Stimulated activated naive CD4-positive, alpha-beta T cell (primary cell): ENCODE measurements at regions not wholly inside any gene's neighbourhood (a gene's known extent, or its start where the extent isn't known, plus 50 kb on each side); places are given as distances from the start of the nearest gene placed in this dataset.

Experiments used
- DNase-seq, 6 experiments: peaks; one replicate each; lab custom pipeline; 2025; lab: John Stamatoyannopoulos, UW

DNA sequence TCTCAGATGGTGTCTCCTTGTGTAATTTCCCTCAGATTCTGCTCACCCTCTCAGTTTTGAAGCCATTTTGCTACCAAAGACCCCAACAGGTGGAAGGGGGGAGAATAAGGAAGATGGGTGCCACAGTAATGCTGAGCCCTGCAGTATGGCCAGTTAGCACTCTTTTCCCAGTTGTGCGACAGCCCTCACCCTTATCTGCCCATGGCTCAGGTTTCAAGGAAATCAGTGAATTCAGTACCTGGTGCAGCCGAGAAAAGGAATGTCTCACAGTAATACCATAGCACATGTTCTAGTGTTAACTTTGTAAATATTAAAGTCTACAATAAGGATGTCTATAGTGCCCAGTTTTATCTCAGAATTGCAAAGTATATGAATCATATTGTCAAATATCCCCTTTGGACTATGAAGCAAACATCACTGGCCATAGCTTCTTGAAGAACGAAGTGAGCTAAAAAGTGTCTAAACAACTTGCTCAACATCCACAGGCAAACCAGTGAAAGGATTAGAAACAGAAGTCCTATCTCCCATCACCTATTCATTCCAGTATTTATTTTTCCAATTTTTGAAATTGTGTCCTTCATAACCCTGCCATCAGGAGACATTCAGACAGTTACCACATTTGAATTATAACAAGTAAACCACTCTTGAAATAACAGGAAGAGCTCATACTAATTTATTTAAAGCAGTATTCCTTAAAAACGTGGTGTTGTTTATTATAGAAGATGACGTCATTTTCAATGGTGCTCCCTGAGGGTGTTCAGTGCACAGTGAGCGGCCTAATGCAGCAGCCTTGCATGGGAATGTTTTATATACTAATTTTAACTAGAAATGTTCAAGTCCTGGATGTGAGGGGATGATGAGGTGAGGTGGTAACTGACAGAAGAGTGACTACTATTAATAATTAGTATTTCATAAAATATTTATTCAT is 366.2 kb downstream of the TFAP2A start:
- no peak for DNase-seq

DNA sequence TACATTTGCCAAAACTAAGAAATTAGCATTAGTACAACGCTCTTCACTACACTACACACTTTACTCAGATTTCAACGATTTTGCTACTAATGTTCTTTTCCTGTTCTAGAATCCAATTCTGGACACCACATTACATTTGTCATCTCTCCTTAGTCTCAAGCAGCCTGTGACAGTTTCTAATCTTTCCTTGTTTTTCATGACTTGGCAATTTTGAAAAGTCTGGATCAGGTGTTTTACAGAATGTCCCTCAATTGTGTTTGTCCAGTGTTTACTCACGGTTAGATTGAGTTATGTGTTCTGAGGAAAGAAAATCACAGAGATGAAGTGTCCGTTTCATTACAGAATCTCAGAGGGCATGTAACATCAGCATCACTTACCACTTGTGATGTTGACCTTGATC is 372.6 kb downstream of the TFAP2A start:
- no peak for DNase-seq

DNA sequence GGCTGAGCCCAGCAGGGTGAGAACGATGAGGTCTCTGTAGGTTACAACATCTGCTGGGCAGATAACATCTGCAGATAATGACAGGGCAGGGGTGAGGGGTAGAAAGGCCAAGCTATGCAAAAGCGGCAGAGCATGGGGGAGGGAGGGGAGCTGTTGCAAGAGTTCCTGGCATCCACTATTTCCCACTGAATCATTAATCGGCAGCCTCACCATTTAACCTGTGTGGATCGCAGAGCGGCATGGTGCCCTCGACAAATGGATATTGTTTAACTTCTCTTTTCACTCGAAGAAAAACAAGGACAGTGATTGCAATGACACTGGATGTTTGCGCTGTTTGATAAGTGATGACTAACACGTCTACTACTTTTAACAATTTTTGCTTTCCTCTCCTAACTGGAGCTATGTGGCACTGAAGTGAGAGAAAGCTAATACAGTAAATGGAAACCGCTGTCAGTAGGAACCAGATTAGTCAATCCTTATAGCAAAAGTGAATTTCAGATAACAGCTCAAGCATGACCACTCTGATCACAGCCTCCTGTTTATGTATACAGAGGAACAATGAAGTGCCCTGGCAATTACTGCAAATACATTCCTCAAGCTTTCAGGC is 381.5 kb downstream of the TFAP2A start:
- DNase-seq: no peak

DNA sequence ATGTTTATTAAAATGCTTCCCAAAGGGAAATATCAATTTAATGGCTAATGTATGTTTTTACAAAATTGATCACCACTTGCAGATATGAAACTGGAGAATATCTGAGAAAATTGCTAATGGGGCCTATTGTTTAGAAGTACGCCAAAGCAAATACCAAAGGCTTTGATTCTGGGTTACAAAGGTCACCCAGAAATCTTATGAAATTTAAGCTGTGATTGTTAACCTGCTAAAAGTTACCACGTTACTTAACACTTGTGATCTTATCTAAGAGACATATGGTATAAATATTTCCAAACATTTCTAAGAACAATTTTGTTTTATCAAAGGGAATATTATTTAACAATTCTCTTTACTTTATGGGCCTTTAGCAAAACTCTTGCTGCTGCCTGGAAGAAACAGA is 383.3 kb downstream of the TFAP2A start:
- no peak for DNase-seq

DNA sequence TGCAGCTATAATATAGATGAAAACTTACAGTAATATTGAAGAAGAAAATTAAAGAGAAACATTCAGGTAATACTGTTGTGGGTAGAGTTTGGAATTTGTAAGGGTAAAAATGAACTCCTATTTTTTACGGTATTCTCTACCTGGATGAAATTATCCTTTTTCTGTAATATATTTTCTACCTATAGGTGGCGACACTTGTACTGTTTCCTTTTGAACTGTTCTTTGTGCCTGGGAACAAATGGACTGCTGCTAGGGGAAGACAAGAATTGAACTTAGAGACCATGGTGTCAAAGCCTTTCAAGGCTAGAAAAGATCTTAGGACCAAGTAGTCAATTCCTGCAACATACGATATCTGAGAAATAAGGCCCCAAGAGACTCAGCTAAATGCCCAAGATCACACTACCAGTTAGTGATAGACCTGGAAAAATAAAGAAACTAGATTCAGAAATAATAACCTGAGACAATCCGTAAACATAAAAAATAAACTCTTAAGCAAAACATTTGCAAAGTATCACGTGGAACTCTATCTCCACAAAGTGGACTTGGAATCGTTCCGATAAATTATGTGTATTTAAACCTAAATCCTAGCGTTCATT is 383.8 kb downstream of the TFAP2A start:
- no peak for DNase-seq

DNA sequence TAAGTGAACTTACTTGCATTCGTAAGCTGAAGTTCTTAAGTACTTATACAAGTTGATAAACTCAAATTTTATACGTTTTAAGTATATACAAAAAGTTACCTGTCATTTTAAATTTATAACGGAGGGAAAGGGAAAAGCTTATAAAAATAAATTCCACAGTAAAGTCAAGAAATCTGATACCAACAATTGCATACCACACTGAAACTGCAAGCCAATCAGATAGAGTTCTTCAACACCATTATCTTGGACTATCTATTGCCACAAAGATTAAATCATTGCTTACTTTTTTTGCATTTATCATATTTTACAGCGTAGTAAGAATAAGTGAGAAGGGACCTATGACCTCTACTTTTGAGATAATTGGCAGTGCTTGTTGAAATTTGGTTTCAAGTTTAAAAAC is 386.7 kb downstream of the TFAP2A start:
- no peak for DNase-seq

DNA sequence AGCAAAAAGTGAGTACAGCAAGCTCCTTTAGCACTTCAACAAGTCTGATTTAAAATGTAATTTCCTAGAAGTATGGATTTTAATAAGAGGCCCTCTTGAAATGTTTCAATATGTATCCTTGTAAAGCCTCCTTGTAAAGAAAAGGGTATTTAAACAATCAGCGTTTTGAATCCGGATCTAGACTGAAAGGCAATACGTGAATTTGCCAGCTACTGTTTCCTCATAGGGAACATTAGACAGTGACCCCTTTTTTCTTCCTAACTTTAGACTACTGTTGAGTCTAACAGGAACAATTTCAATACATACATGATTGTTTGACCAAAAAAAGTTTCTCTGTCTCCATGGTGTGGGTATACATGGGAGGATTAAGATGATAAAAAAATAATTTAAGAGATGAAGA is 395.0 kb downstream of the TFAP2A start:
- DNase-seq: no peak

DNA sequence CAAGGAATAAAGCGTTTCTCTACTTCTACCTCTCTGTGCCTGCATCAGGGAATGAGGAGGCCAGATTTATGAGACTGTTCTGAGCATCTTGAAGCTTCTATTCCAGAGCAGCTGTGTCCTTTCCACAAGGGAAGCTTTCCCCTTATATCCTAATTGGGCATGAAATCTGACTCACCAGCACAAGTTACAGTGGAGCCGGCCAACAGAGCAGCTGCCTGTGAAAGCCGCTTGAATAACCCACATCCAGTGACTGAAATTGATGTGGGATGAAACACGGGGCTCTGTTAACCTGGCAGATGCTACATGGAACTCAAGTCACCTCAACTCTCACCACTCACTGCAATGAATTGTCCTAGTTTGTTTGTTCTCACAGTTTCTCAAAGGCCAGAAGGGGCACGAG is 400.3 kb downstream of the TFAP2A start:
- no peak for DNase-seq

DNA sequence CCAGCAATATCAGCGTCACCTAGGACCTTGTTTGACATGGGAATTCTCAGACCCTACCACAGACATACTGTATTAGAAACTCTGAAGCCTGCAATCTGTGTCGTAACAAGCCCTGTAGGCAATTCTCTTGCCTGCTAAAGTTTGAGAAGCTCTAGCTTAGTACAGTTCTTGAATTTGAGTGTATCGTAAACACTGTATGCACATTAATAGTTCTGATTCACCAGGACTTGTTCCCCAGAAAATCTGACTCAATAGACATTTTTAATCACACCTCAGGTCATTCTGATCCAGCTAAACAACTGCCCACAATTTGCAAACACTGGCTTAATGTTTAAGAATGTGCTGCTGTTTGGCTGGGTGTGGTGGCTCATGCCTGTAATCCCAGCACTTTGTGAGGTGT is 414.3 kb downstream of the TFAP2A start:
- DNase-seq: no peak

DNA sequence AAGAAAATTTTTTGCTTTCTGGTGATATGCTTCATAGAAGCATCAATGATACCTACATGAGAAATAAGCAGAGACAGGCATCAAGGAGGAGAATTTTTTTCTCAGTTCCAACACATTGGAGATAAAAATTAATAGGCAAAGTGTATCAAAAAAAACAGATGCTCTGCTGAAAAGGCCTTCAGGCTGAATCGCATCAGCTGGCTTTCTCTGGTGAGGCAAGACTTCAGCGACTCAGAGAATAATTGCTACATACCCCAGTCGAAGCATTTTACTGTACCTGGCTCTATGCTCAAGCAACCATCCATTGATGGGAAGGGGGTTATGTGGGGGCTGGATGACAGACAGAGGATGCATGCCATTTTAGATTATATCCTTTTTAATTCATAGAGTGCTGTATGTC is 415.1 kb downstream of the TFAP2A start:
- no peak for DNase-seq

DNA sequence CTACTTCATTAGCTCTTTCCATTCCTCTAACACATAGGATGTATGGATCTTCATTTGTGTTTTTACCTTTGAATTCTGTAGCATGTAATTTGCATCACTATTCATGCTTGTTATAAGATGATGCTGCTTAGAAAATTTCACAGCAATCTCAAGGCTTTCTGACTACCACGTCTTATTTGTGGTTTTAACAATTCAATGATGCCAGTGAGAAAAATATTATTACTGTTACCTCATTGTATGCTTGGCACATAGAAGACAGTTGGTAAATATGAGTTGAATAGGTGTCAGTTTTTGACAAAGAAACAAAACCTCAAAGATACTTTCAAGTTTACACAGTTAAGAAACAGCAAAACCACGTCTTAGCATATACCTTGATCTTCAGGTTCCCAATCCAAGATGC is 428.6 kb downstream of the TFAP2A start:
- DNase-seq: no peak

DNA sequence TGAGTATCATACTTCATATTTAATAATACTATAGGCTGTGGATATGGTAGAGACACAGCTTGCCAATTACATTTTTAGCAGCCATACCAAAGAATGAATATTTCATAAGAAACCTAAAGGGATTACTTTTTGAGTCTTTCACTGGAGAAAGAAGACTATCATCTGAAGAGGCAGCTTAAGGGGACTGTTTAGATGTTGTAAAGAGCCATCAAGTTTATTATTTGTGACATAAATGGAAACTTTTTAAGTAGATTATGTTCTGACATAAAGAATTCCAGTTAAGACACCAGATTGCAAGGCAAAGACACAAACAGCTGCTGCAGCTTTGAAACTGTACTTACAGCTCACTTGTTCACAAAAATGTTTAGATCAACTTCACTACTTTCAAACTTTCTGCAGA is 429.4 kb downstream of the TFAP2A start:
- DNase-seq: no peak

DNA sequence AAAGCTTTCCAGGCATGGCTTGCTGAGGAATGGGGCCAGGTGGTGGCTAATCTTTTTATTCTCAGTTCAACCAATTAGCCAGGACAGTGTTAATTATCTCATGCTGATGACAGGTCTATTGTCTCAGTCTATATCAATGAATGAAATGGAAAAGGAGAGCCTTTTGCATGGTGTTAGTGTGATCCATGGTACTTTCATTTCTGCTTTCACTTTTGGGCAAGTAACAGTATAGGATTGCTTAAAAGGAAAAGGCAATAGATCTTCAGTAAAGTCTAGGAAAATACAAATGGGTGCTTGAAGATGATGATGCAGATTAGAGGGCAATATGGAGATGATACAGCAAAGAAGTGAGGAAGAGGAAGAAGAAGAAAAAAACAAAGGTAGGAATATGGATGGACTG is 430.3 kb downstream of the TFAP2A start:
- no peak for DNase-seq

DNA sequence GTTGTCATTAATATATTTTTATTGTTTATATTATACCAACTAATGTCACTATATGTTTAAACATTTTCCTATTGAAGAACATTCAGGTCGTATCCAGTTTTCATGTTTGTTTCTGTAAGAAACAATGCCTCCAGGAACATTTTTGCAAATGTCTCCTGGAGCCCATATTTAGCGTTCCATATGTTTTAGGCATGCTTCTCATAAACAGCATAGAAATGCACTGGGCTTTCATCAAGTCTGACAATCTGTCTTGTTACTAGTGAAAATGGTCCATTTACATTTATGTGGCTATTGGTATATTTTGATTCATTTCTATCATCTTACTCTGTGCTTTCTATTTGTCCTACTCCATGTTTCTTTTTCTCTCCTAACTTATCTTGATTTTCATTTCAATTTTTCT is 431.7 kb downstream of the TFAP2A start:
- DNase-seq: no peak

DNA sequence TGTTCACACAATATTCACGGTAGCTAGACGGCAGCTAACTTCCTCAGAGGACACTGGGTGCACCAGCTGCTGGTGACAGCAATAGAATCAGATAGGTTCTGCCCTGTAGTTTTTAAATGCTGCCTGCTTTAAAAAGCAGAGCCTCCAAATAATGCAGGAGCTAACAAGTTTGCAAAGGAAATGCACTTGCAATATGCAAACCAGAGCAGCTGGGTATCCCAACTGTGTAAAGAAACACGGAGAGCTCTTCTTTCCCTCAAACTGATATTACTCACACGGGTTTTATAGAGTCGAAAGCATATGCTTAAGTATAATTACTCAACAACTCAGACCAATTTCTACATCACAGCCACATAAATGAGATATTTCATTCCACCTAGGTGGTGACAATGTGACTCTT is 432.7 kb downstream of the TFAP2A start:
- no peak for DNase-seq

DNA sequence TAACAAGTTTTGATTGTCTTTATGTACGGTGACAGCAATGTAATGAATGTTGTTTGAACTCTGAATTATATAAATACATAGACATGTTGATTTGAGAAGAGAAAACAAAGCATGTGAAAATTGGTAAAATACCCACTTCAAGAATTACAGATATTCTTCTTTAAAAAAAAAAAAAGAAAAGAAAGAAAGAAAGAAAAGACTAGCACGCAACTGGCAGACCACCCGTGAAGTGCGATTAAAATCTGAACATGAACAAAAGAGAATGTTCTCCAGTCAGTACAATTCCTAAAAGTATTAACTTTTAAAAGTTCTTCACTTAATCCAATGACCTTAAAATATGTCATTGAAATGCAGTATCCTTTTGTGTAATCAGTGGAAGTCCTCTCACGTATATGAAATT is 434.9 kb downstream of the TFAP2A start:
- no peak for DNase-seq

DNA sequence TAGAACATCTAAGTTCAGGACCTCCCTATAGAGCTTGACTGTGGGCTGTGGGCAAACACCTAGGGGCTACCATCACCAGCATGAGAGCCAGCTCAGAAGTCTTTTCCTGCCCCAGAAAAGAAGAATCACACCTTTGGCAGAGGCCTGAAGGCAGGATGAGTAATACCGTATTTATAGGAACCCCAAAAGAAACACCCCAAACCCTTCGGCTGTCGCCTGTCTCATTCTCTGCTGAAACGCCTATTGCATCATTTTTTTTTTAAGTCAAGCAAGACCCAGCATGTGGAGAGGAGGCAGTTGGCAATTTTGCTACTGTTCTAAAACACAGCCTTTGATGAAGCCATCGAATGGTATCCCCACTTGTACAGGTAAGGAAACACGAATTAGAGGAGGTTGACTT is 436.4 kb downstream of the TFAP2A start:
- no peak for DNase-seq

DNA sequence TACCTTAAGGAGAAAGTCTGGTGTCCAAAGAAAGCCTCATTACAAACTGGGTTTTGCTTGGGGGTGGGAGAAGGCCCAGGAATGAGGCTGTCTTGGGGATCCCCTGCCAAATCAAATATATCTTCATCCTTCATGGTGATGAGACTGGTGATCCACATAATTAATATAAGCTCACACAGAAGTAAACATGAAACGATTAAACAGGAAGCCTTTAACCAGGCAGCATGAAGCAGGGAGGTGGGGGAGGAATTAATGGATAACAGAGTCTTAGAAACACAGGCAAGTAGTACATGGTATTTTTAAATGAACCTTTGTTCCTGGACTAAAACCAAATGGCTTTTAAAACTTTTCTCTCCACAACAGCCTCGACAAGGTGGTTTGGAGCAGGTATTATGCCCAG is 437.5 kb downstream of the TFAP2A start:
- no peak for DNase-seq

DNA sequence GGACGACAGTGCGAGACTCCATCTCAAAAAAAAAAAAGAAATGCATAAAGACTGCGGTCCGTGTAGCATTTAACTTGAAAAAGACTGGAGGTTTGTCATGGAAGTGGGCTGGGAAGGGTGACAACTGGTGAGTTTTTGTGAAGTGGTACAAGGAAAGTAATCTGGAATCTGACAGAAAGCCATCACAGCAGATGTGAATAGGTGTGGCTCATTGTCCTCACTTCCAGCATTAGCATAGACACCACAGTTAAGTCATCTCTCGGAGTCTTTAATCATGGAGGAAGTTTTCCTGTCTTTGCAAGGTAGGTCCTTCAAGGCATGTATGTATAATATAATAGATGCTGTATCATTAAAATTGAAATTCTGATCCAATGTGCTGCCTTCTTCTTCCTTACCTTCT is 453.2 kb downstream of the TFAP2A start:
- no peak for DNase-seq

DNA sequence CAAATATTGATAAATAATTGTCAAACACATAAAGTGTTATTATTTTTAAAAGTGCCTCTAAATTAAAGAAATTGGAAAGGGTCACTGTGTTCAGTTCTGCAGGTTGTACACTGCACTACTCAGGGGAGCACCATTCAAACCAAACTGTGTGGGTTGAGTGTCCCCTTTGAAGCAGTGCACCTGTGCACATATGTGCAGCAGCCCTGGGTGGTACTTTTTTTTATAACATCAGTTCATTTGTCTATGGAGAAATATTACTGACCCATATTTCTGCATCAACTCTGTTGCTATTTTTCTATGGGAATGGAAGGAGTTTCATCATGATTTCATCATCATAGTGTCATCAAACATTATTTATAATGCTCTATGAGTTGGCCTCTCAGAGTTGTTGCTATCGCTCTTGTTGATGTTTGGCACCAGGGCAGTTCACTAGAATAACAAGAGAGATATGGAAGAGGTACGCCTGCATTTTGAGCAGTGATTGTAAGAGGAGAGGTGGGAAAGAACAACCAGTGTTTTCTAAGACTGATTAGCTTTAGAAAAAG is 457.6 kb downstream of the TFAP2A start:
- DNase-seq: no peak

DNA sequence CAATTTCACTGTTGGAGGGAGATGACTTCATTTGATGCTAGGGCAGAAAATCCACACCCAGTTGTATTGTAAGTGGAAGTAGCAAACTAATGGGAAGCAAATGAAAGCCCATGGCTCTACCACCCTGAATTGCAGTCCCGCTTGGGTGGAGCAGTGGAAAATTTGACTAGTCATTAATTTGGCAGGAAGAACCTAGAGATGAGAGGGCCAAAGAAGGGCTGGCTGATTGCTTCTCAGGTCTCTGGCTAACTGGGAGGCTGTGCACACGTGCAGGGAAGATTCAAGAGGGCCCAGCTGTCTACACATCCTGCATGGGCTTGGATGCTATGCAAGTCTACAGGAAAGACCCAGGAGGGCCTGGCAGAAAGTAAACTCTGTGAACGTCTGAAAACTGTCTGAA is 466.2 kb downstream of the TFAP2A start:
- DNase-seq: no peak

DNA sequence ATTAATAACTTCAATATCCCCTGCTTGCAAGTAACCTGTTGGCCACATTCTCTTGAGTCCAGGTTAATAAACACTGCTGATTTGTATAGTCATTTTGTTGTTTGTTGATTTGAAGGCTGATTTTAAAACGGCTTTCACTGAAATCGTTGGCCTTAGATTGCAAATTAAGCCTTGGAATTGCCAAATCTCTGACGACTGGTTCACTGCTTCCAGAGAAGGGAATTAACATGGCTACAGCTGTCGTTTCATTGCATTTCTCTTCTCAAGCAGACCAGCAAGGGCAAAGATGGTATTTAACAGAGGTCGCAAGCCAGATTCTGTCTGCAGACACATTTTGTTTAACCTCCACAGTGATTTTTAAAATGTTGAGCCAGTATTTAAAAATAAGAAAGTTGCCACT is 470.9 kb downstream of the TFAP2A start:
- no peak for DNase-seq

DNA sequence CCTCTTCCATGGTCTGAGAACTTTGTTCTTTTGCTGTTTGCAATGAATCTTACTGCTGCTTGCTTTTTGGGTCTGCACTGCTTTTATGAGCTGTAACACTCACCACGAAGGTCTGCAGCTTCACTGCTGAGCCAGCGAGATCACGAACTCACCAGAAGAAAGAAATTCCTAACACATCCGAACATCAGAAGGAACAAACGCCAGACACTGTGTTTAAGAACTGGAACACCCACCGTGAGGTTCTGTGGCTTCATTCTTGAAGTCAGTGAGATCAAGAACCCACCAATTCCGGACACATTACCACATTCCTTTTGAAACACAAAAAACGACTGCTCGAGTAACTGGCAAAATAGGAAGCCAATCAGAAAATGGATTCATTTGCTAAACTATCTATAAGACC is 471.8 kb downstream of the TFAP2A start:
- DNase-seq: no peak
